Kidney epithelial cell (primary cell): ENCODE measurements at regions not wholly inside any gene's neighbourhood (a gene's known extent, or its start where the extent isn't known, plus 50 kb on each side); places are given as distances from the start of the nearest gene placed in this dataset.

Experiments
- DNase-seq: peaks from one replicate; pipeline ENCODE4 v3.0.0-alpha.2; 2010; ENCODE audit warnings: low read depth
- H3K27me3 ChIP-seq: 2 replicates; pipeline ENCODE4 v1.6.0; 2011; ENCODE audit warnings: low read length; ENCODE audit not compliant: control insufficient read depth, insufficient read depth
- H3K36me3 ChIP-seq: 2 replicates; pipeline ENCODE4 v1.5.1; 2011; ENCODE audit warnings: low read length; ENCODE audit not compliant: control insufficient read depth, insufficient read depth
- H3K4me3 ChIP-seq: 2 replicates; pipeline ENCODE4 v1.5.1; 2011; ENCODE audit warnings: low read depth, mild to moderate bottlenecking, control low read depth, low read length
- CTCF ChIP-seq: IDR thresholded peaks from 2 replicates; pipeline ENCODE4 v1.5.1; 2011; ENCODE audit warnings: mild to moderate bottlenecking, moderate library complexity, low read length, control low read depth, inconsistent platforms; ENCODE audit not compliant: insufficient read depth, poor library complexity, severe bottlenecking

GRCh38 chr16:73853968-73854367 is 442.6 kb upstream of the PSMD7 start:
- no peaks in the 10 kb centered on the region for H3K36me3 ChIP-seq
- no peak overlapping the region for H3K4me3 ChIP-seq
- DNase-seq = no peak
- no peak for TF ChIP-seq CTCF
- H3K27me3 ChIP-seq = no peaks in the 10 kb centered on the region

- Histone ChIP-seq H3K36me3 (no peaks in the 10 kb centered on the region), H3K27me3 (no peaks in the 10 kb centered on the region), H3K4me3 (no peak overlapping the region)
- TF ChIP-seq CTCF = no peak
- DNase-seq = no peak
Observed at GRCh38 chr16:73852561-73852960, 444.1 kb upstream of the PSMD7 start.

GRCh38 chr16:73848993-73849392 is 447.6 kb upstream of the PSMD7 start:
- Histone ChIP-seq H3K4me3 (no peak overlapping the region), H3K27me3 (no peaks in the 10 kb centered on the region), H3K36me3 (no peaks in the 10 kb centered on the region)
- DNase-seq = no peak
- TF ChIP-seq CTCF = no peak

GRCh38 chr16:73847090-73847489 is 449.5 kb upstream of the PSMD7 start:
- no peak overlapping the region for H3K4me3 ChIP-seq
- H3K27me3 ChIP-seq = no peaks in the 10 kb centered on the region
- TF ChIP-seq CTCF = no peak
- H3K36me3 ChIP-seq = no peaks in the 10 kb centered on the region
- DNase-seq = no peak

GRCh38 chr16:73846356-73846755 is 450.3 kb upstream of the PSMD7 start:
- TF ChIP-seq CTCF = no peak
- no peak for DNase-seq
- H3K36me3 ChIP-seq = no peaks in the 10 kb centered on the region
- H3K27me3 ChIP-seq = no peaks in the 10 kb centered on the region
- H3K4me3 ChIP-seq = no peak overlapping the region

GRCh38 chr16:73846007-73846330 is 450.6 kb upstream of the PSMD7 start:
- Histone ChIP-seq H3K36me3 (no peaks in the 10 kb centered on the region), H3K4me3 (no peak overlapping the region), H3K27me3 (no peaks in the 10 kb centered on the region)
- no peak for TF ChIP-seq CTCF
- DNase-seq = no peak
